OCI-LY1 (cell line): ENCODE measurements at regions not wholly inside any gene's neighbourhood (a gene's known extent, or its start where the extent isn't known, plus 50 kb on each side); places are given as distances from the start of the nearest gene placed in this dataset.
"Not testable (repeated sequence)": the region's sequence is repeated elsewhere in the genome, so short reads cannot be mapped to it uniquely, and the experiment has no call there.

Source experiments
- H2AFZ ChIP-seq: fragments of 200-600 bp; sonication (generic), shearing (Covaris generic); 2 replicates; pipeline ENCODE4 v1.6.0; 2014; ENCODE audit warnings: antibody characterized with exemption, mild to moderate bottlenecking, low read length
- H3F3A ChIP-seq: fragments of 200-600 bp; sonication (generic), shearing (Covaris generic); 2 replicates; pipeline ENCODE4 v1.6.0; 2014; ENCODE audit warnings: mild to moderate bottlenecking, antibody characterized with exemption, low read length, moderate library complexity; ENCODE audit not compliant: insufficient read depth
- H3K27ac ChIP-seq: fragments of 200-600 bp; sonication (generic); 2 replicates; pipeline ENCODE4 v1.5.1; 2014; ENCODE audit warnings: low read length, mixed run types, mild to moderate bottlenecking, low read depth; ENCODE audit not compliant: poor library complexity, severe bottlenecking
- H3K27me3 ChIP-seq: fragments of 200-600 bp; sonication (generic); 2 replicates; pipeline ENCODE4 v1.6.0; 2014; ENCODE audit warnings: antibody characterized with exemption, mild to moderate bottlenecking, low read length, moderate library complexity; ENCODE audit not compliant: insufficient read depth
- H3K36me3 ChIP-seq: fragments of 200-600 bp; sonication (generic); 2 replicates; pipeline ENCODE4 v1.6.1; 2014; ENCODE audit warnings: mild to moderate bottlenecking, antibody characterized with exemption, low read length, moderate library complexity, mixed read lengths; ENCODE audit not compliant: insufficient read depth
- H3K4me1 ChIP-seq: fragments of 200-600 bp; sonication (generic); 2 replicates; pipeline ENCODE4 v1.5.1; 2014; ENCODE audit warnings: mild to moderate bottlenecking, low read length, moderate library complexity; ENCODE audit not compliant: insufficient read depth, severe bottlenecking
- H3K4me2 ChIP-seq: fragments of 200-600 bp; sonication (generic), shearing (Covaris generic); 2 replicates; pipeline ENCODE4 v1.6.1; 2014; ENCODE audit warnings: low read length
- H3K4me3 ChIP-seq: fragments of 200-600 bp; sonication (generic); 2 replicates; pipeline ENCODE4 v1.5.1; 2014; ENCODE audit warnings: low read length, low read depth, mild to moderate bottlenecking, mixed read lengths; ENCODE audit not compliant: poor library complexity, severe bottlenecking
- H3K79me2 ChIP-seq: fragments of 200-600 bp; shearing (Covaris generic); 2 replicates; pipeline ENCODE4 v1.6.1; 2016; ENCODE audit warnings: mixed run types, low read length, mixed read lengths; ENCODE audit not compliant: insufficient read depth
- H3K9ac ChIP-seq: fragments of 200-600 bp; sonication (generic), shearing (Covaris generic); 2 replicates; pipeline ENCODE4 v1.6.1; 2014; ENCODE audit warnings: mild to moderate bottlenecking, low read length, mixed read lengths
- H3K9me2 ChIP-seq: fragments of 200-600 bp; sonication (generic), shearing (Covaris generic); 2 replicates; pipeline ENCODE4 v1.6.1; 2014; ENCODE audit warnings: low read depth, mild to moderate bottlenecking, low read length, mixed read lengths
- H3K9me3 ChIP-seq: fragments of 200-600 bp; shearing (Covaris generic); 2 replicates; pipeline ENCODE4 v1.6.1; 2014; ENCODE audit warnings: low read length, mixed read lengths
- H4K20me1 ChIP-seq: fragments of 200-600 bp; sonication (generic), shearing (Covaris generic); 2 replicates; pipeline ENCODE4 v1.6.0; 2016; ENCODE audit warnings: mild to moderate bottlenecking, low read length; ENCODE audit not compliant: insufficient read depth
- CTCF ChIP-seq: fragments of 200-600 bp; sonication (generic), shearing (Covaris generic); IDR thresholded peaks from 2 replicates; pipeline ENCODE4 v1.5.1; 2017; ENCODE audit warnings: mild to moderate bottlenecking, antibody characterized with exemption, low read length, moderate library complexity, mixed read lengths
- EZH2 ChIP-seq: fragments of 200-600 bp; sonication (generic), shearing (Covaris generic); IDR thresholded peaks from 2 replicates; pipeline ENCODE4 v1.8.0; 2017; ENCODE audit warnings: borderline replicate concordance, mixed run types, mild to moderate bottlenecking, antibody characterized with exemption, low read length, moderate library complexity, mixed read lengths

- no peaks in the 10 kb centered on the region for H4K20me1 ChIP-seq
- TF ChIP-seq CTCF: no peak
- TF ChIP-seq EZH2: no peak
- no peaks in the 10 kb centered on the region for H3K4me1 ChIP-seq
- no peaks in the 10 kb centered on the region for H3K9me2 ChIP-seq
- H3K4me2 ChIP-seq: no peak overlapping the region
- H3K27me3 ChIP-seq: no peaks in the 10 kb centered on the region
- H3K79me2 ChIP-seq: no peaks in the 10 kb centered on the region
- no peaks in the 10 kb centered on the region for H3K36me3 ChIP-seq
- H3F3A ChIP-seq: no peaks in the 10 kb centered on the region
- H3K4me3 ChIP-seq: no peak overlapping the region
- no peak overlapping the region for H3K9ac ChIP-seq
- no peak overlapping the region for H3K27ac ChIP-seq
- no peaks in the 10 kb centered on the region for H3K9me3 ChIP-seq
- no peak overlapping the region for H2AFZ ChIP-seq
Observed at GRCh38 chr1:177686933-177687332, 282.9 kb downstream of the SEC16B start.

GRCh38 chr1:177669161-177669560 is 300.7 kb downstream of the SEC16B start:
- H3K9me2 ChIP-seq: no peaks in the 10 kb centered on the region
- no peaks in the 10 kb centered on the region for H3K79me2 ChIP-seq
- H3K9me3 ChIP-seq: no peaks in the 10 kb centered on the region
- H3K9ac ChIP-seq: no peak overlapping the region
- no peaks in the 10 kb centered on the region for H3K4me1 ChIP-seq
- no peaks in the 10 kb centered on the region for H3F3A ChIP-seq
- no peak overlapping the region for H2AFZ ChIP-seq
- H3K27ac ChIP-seq: no peak overlapping the region
- H3K27me3 ChIP-seq: no peaks in the 10 kb centered on the region
- no peak overlapping the region for H3K4me3 ChIP-seq
- no peaks in the 10 kb centered on the region for H4K20me1 ChIP-seq
- no peak overlapping the region for H3K4me2 ChIP-seq
- TF ChIP-seq CTCF: no peak
- no peak for TF ChIP-seq EZH2
- H3K36me3 ChIP-seq: no peaks in the 10 kb centered on the region

- Histone ChIP-seq H3K9me3 (peaks cover under 1% of the 10 kb centered on the region; the same call in 1 of the 2 replicates), H3K27ac (no peak overlapping the region), H3K4me2 (no peak overlapping the region), H3K36me3 (no peaks in the 10 kb centered on the region), H3K4me1 (no peaks in the 10 kb centered on the region), H3K4me3 (no peak overlapping the region), H3F3A (no peaks in the 10 kb centered on the region), H3K79me2 (no peaks in the 10 kb centered on the region), H4K20me1 (no peaks in the 10 kb centered on the region), H2AFZ (no peak overlapping the region), H3K27me3 (no peaks in the 10 kb centered on the region), H3K9me2 (no peaks in the 10 kb centered on the region), H3K9ac (no peak overlapping the region)
- TF ChIP-seq CTCF: no peak
- TF ChIP-seq EZH2: no peak
Observed at GRCh38 chr1:177665935-177666334, 303.9 kb downstream of the SEC16B start.

- not testable (repeated sequence) for H3K27ac ChIP-seq, H3K4me2 ChIP-seq, H3K4me3 ChIP-seq, H3K9ac ChIP-seq, H3K36me3 ChIP-seq, H3K9me2 ChIP-seq, H2AFZ ChIP-seq, H4K20me1 ChIP-seq, H3K79me2 ChIP-seq, H3K4me1 ChIP-seq, H3F3A ChIP-seq, H3K9me3 ChIP-seq, H3K27me3 ChIP-seq
Observed at GRCh38 chr1:177664742-177665141, 305.1 kb downstream of the SEC16B start.
